ENCODE measurements at regions not wholly inside any gene's neighbourhood (a gene's known extent, or its start where the extent isn't known, plus 50 kb on each side); places are given as distances from the start of the nearest gene placed in this dataset.

- TF ChIP-seq, protein P1, sequence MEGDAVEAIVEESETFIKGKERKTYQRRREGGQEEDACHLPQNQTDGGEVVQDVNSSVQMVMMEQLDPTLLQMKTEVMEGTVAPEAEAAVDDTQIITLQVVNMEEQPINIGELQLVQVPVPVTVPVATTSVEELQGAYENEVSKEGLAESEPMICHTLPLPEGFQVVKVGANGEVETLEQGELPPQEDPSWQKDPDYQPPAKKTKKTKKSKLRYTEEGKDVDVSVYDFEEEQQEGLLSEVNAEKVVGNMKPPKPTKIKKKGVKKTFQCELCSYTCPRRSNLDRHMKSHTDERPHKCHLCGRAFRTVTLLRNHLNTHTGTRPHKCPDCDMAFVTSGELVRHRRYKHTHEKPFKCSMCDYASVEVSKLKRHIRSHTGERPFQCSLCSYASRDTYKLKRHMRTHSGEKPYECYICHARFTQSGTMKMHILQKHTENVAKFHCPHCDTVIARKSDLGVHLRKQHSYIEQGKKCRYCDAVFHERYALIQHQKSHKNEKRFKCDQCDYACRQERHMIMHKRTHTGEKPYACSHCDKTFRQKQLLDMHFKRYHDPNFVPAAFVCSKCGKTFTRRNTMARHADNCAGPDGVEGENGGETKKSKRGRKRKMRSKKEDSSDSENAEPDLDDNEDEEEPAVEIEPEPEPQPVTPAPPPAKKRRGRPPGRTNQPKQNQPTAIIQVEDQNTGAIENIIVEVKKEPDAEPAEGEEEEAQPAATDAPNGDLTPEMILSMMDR (IDR thresholded peaks at IDR 0.05), result no peak
- TF ChIP-seq POLR2A (IDR thresholded peaks at IDR 0.05), result no peak
These were observed 1083.8 kb upstream of the KLHL29 start for GRCh38 chr2:22301228-22301627.

Measured in vagina (tissue), 2 donors.